HL-60 (cell line): ENCODE measurements at regions not wholly inside any gene's neighbourhood (a gene's known extent, or its start where the extent isn't known, plus 50 kb on each side); places are given as distances from the start of the nearest gene placed in this dataset.

Experiments used
- DNase-seq, 2 experiments: peaks; one replicate each; pipeline ENCODE4 v3.0.0-alpha.2; 2010 to 2020; ENCODE audit warnings: low read depth in 1 of 2, low spot score in 1 of 2
- H3K27ac ChIP-seq: fragments of 250-450 bp; sonication (Bioruptor Pico); replicated peaks from 2 replicates; pipeline ENCODE4 v1.5.1; 2020; ENCODE audit warnings: mild to moderate bottlenecking, moderate library complexity
- H3K27me3 ChIP-seq: fragments of 250-450 bp; sonication (Bioruptor Pico); 2 replicates; pipeline ENCODE4 v1.5.1; 2021; ENCODE audit warnings: mild to moderate bottlenecking, moderate library complexity; ENCODE audit not compliant: insufficient read depth, poor library complexity, severe bottlenecking
- H3K4me3 ChIP-seq: replicated peaks from 2 replicates; pipeline ENCODE4 v1.5.1; 2011; ENCODE audit warnings: mild to moderate bottlenecking, control low read depth, low read length; ENCODE audit not compliant: insufficient read depth
- CTCF ChIP-seq: IDR thresholded peaks from one replicate; pipeline ENCODE4 v1.5.1; 2011; ENCODE audit warnings: low read length, control low read depth, inconsistent platforms; ENCODE audit not compliant: insufficient read depth
- GABPA ChIP-seq: IDR thresholded peaks from 2 replicates; pipeline ENCODE4 v1.6.1; 2012; ENCODE audit warnings: low read depth
- POLR2AphosphoS5 ChIP-seq: IDR thresholded peaks from 2 replicates; pipeline ENCODE4 v1.6.1; 2012; ENCODE audit warnings: low read depth
- REST ChIP-seq: IDR thresholded peaks from 2 replicates; pipeline ENCODE4 v1.6.1; 2012; ENCODE audit warnings: low read depth; ENCODE audit not compliant: insufficient replicate concordance
- SPI1 ChIP-seq: IDR thresholded peaks from 2 replicates; pipeline ENCODE4 v1.6.1; 2012; ENCODE audit warnings: low read depth, mild to moderate bottlenecking, borderline replicate concordance

GRCh38 chr4:112002248-112002661 is 143.0 kb upstream of the FAM241A start:
- TF ChIP-seq POLR2AphosphoS5: no peak
- TF ChIP-seq SPI1: no peak
- no peak for TF ChIP-seq REST
- no peak for TF ChIP-seq CTCF
- TF ChIP-seq GABPA: no peak
- no peaks in the 10 kb centered on the region for H3K27me3 ChIP-seq
- no peak for DNase-seq

GRCh38 chr4:112003231-112003907 is 141.9 kb upstream of the FAM241A start:
- no peak for DNase-seq
- H3K27ac ChIP-seq: no peak overlapping the region
- TF ChIP-seq POLR2AphosphoS5 (no peak), SPI1 (no peak), GABPA (no peak), CTCF (no peak), REST (no peak)
- H3K4me3 ChIP-seq: no peak overlapping the region
- no peaks in the 10 kb centered on the region for H3K27me3 ChIP-seq

More at GRCh38 chr4:112002248-112002661, 143.0 kb upstream of the FAM241A start:
- Histone ChIP-seq H3K27ac (no peak overlapping the region), H3K4me3 (no peak overlapping the region)

DNA sequence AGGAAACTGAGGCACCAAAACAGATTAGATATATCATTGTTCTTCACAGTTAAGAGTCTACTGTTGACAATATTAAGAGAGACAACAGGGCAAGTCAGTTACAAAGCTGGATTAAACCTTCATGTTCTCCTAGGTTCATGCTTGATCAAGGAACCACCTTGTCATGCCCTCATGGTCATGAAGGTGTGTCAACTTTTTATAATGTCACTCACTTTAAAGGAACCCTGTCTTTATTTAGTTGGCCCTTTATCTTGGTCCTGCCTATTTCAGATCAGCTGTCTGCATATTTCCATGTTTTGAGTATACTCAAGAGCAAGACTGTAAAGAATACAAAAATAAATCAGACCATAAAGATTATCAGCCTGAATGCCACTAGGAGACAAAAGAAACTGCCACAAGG is 140.2 kb upstream of the FAM241A start:
- no peak overlapping the region for H3K27ac ChIP-seq
- H3K4me3 ChIP-seq: no peak overlapping the region
- H3K27me3 ChIP-seq: no peaks in the 10 kb centered on the region
- TF ChIP-seq GABPA (no peak), REST (no peak), POLR2AphosphoS5 (no peak), SPI1 (no peak), CTCF (no peak)
- DNase-seq: no peak
